IMR-90 (cell line): ENCODE measurements at regions not wholly inside any gene's neighbourhood (a gene's known extent, or its start where the extent isn't known, plus 50 kb on each side); places are given as distances from the start of the nearest gene placed in this dataset.

Experiments
- ATAC-seq: fragments of 200-7000 bp; cut with Tn5 transposase; 2 replicates; pipeline ENCODE4 v1.9.1; 2020; ENCODE audit warnings: low read depth, mild to moderate bottlenecking, moderate library complexity
- BruUV-seq: library from RNA; stranded (reverse); fragments of 400-500 nt; replicated peaks from 2 replicates; lab custom pipeline; 2021; lab: Mats Ljungman, UMichigan
- CTCF ChIA-PET: fragments of 300-600 bp; formaldehyde crosslinking; extraction: SDS; loops from one replicate; lab custom pipeline; 2021; ENCODE audit warnings: antibody characterized with exemption; lab: Yijun Ruan, JAX
- POLR2A ChIA-PET: fragments of 300-600 bp; sonication (Branson Sonifier 250); formaldehyde crosslinking; loops from one replicate; lab custom pipeline; 2022; ENCODE audit warnings: antibody characterized with exemption; ENCODE audit not compliant: unreplicated experiment; lab: Charles Lee
- DNase-seq: peaks from one replicate; pipeline ENCODE4 v3.0.0; 2013
- H2AFZ ChIP-seq: replicated peaks from 2 replicates; pipeline ENCODE3; 2013; ENCODE audit warnings: low read length, mild to moderate bottlenecking; ENCODE audit not compliant: poor library complexity
- H2AK5ac ChIP-seq: 2 replicates; pipeline ENCODE4 v1.6.1; 2013; ENCODE audit warnings: low read depth, low read length, inconsistent platforms
- H2AK9ac ChIP-seq: replicated peaks from 2 replicates; pipeline ENCODE3; 2013; ENCODE audit warnings: mild to moderate bottlenecking, low read depth, low read length, moderate library complexity; ENCODE audit not compliant: poor library complexity
- H2BK120ac ChIP-seq: 2 replicates; pipeline ENCODE4 v1.6.1; 2013; ENCODE audit warnings: low read depth, low read length, inconsistent platforms
- H2BK15ac ChIP-seq: 3 replicates; pipeline ENCODE4 v1.6.1; 2013; ENCODE audit warnings: low read depth, low read length, inconsistent platforms
- H2BK20ac ChIP-seq: 2 replicates; pipeline ENCODE4 v1.6.1; 2013; ENCODE audit warnings: low read depth, mild to moderate bottlenecking, inconsistent platforms, low read length, moderate library complexity
- H2BK5ac ChIP-seq: 2 replicates; pipeline ENCODE4 v1.6.1; 2013; ENCODE audit warnings: mild to moderate bottlenecking, low read depth, low read length, inconsistent platforms; ENCODE audit not compliant: poor library complexity, severe bottlenecking
- H3K14ac ChIP-seq: replicated peaks from 2 replicates; pipeline ENCODE4 v1.6.1; 2013; ENCODE audit warnings: low read depth, low read length, inconsistent platforms
- H3K18ac ChIP-seq: 2 replicates; pipeline ENCODE4 v1.6.1; 2013; ENCODE audit warnings: low read depth, low read length, control low read depth
- H3K23ac ChIP-seq: 2 replicates; pipeline ENCODE4 v1.6.1; 2013; ENCODE audit warnings: low read depth, low read length, inconsistent platforms
- H3K27ac ChIP-seq: 2 replicates; pipeline ENCODE4 v1.5.1; 2013; ENCODE audit warnings: mild to moderate bottlenecking, control low read depth, low read length; ENCODE audit not compliant: insufficient read depth
- H3K27me3 ChIP-seq: 2 replicates; pipeline ENCODE4 v1.6.1; 2013; ENCODE audit warnings: low read length; ENCODE audit not compliant: control insufficient read depth, insufficient read depth
- H3K36me3 ChIP-seq: 2 replicates; pipeline ENCODE4 v1.6.1; 2013; ENCODE audit warnings: low read length, mixed read lengths; ENCODE audit not compliant: control insufficient read depth, insufficient read depth
- H3K4ac ChIP-seq: 2 replicates; pipeline ENCODE4 v1.6.1; 2013; ENCODE audit warnings: low read depth, low read length, inconsistent platforms
- H3K4me1 ChIP-seq: 2 replicates; pipeline ENCODE4 v1.6.1; 2013; ENCODE audit warnings: low read length, mixed read lengths; ENCODE audit not compliant: control insufficient read depth, insufficient read depth
- H3K4me2 ChIP-seq: 2 replicates; pipeline ENCODE4 v1.6.1; 2013; ENCODE audit warnings: low read depth, mild to moderate bottlenecking, control low read depth, low read length, moderate library complexity
- H3K4me3 ChIP-seq: 2 replicates; pipeline ENCODE4 v1.5.1; 2013; ENCODE audit warnings: low read depth, mild to moderate bottlenecking, control low read depth, low read length, moderate library complexity; ENCODE audit not compliant: insufficient read depth
- H3K56ac ChIP-seq: 2 replicates; pipeline ENCODE4 v1.6.1; 2013; ENCODE audit warnings: low read length, inconsistent platforms; ENCODE audit not compliant: insufficient read depth; ENCODE audit errors: extremely low read depth
- H3K79me1 ChIP-seq, 2 experiments: 2 replicates each; pipeline ENCODE4 v1.6.1; 2013; ENCODE audit warnings: low read length in 2 of 2, inconsistent platforms in 1 of 2, low read depth in 1 of 2
- H3K9ac ChIP-seq: 2 replicates; pipeline ENCODE4 v1.6.1; 2013; ENCODE audit warnings: low read depth, low read length, control low read depth
- H3K9me1 ChIP-seq: 2 replicates; pipeline ENCODE4 v1.6.1; 2013; ENCODE audit warnings: low read length, inconsistent platforms; ENCODE audit not compliant: insufficient read depth
- H3K9me3 ChIP-seq: 2 replicates; pipeline ENCODE4 v1.6.1; 2013; ENCODE audit warnings: low read length; ENCODE audit not compliant: control insufficient read depth, insufficient read depth
- H4K20me1 ChIP-seq: 2 replicates; pipeline ENCODE4 v1.6.1; 2013; ENCODE audit warnings: low read length, inconsistent platforms; ENCODE audit not compliant: insufficient read depth
- H4K5ac ChIP-seq: 2 replicates; pipeline ENCODE4 v1.6.1; 2013; ENCODE audit warnings: mild to moderate bottlenecking, low read depth, low read length, control low read depth
- H4K8ac ChIP-seq, 2 experiments: 2 replicates each; pipeline ENCODE4 v1.6.1; 2013; ENCODE audit warnings: low read depth in 2 of 2, low read length in 2 of 2, control low read depth in 1 of 2, inconsistent platforms in 1 of 2
- H4K91ac ChIP-seq: 2 replicates; pipeline ENCODE4 v1.6.1; 2013; ENCODE audit warnings: low read depth, low read length, inconsistent platforms; ENCODE audit not compliant: insufficient read depth
- BHLHE40 ChIP-seq: fragments of 150-350 bp; IDR thresholded peaks from 2 replicates; pipeline ENCODE4 v1.6.1; 2016; ENCODE audit warnings: mild to moderate bottlenecking, low read depth, low read length
- CEBPB ChIP-seq: IDR thresholded peaks from 2 replicates; pipeline ENCODE4 v1.6.1; 2012; ENCODE audit warnings: low read depth, low read length, improper control_type of control experiment
- MAZ ChIP-seq: IDR thresholded peaks from 2 replicates; pipeline ENCODE4 v1.6.1; 2012; ENCODE audit warnings: low read depth, mild to moderate bottlenecking, low read length, improper control_type of control experiment, moderate library complexity, borderline replicate concordance
- MXI1 ChIP-seq: IDR thresholded peaks from 2 replicates; pipeline ENCODE4 v1.6.1; 2012; ENCODE audit warnings: low read depth, mild to moderate bottlenecking, low read length, moderate library complexity, borderline replicate concordance
- NFE2L2 ChIP-seq: fragments of 150-350 bp; IDR thresholded peaks from 2 replicates; pipeline ENCODE4 v1.6.1; 2016; ENCODE audit warnings: low read depth, mild to moderate bottlenecking, low read length
- RAD21 ChIP-seq: IDR thresholded peaks from 2 replicates; pipeline ENCODE4 v1.6.1; 2012; ENCODE audit warnings: low read length, improper control_type of control experiment
- WGBS, 2 experiments: methylation state at CpG; one replicate each; pipeline versions ENCODE4 v1.1.5 to v1.1.7; 2013; ENCODE audit warnings: missing lambda C conversion rate in 2 of 2; ENCODE audit not compliant: insufficient read length in 1 of 2; ENCODE audit errors: extremely low coverage in 2 of 2; 5-methylcytosine and 5-hydroxymethylcytosine counted together
- dilution Hi-C: fragments of 300-500 bp; cut with HindIII; formaldehyde crosslinking; loops from one replicate; pipeline ENCODE4 v1.14.3; 2018; ENCODE audit warnings: low sequenced_read_pairs; ENCODE audit not compliant: unreplicated experiment
- in situ Hi-C: fragments of 300-500 bp; cut with MboI; formaldehyde crosslinking; loops from 3 replicates; pipeline ENCODE4 v1.14.3; 2019; ENCODE audit warnings: low sequenced_read_pairs, inconsistent platforms, mixed read lengths
- intact Hi-C: fragments of 100-400 bp; cut with micrococcal nuclease; formaldehyde crosslinking; loops from 2 replicates; pipeline ENCODE4 v1.10.0; 2022
- TF ChIP-seq, protein P1 (sequence below): fragments of 150-350 bp; IDR thresholded peaks from 2 replicates; pipeline ENCODE4 v1.6.1; 2017; ENCODE audit warnings: mild to moderate bottlenecking, antibody characterized with exemption, low read length, low read depth
- TF ChIP-seq, protein P2 (sequence below): fragments of 150-350 bp; IDR thresholded peaks from 2 replicates; pipeline ENCODE4 v1.6.1; 2016; ENCODE audit warnings: low read depth, mild to moderate bottlenecking, low read length, moderate library complexity, borderline replicate concordance

DNA sequence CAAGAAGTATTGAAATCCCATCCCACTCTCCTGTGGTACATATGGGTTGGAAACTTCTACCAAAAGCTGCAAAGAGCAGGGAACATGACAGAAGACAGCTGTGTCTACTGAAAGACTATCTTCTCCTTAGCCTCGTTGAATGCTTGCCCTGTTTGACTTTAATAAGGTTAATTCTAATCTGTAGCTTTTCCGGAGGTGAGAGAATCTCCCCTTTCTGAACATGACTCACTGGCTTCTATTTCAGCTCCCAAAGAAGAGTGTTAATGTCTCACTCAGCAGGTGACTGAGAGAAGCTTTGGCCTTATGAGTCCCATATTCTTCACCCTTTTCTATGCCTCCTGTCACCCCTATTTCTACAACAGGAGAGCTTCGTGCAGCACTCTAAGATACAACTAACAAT, 88.3 kb downstream of the HHIPL2 start:
- H3K9me3 ChIP-seq = peaks cover 3% of the 10 kb centered on the region; the same call in 1 of the 2 replicates
- no peak overlapping the region for H2BK15ac ChIP-seq
- H3K27me3 ChIP-seq = no peaks in the 10 kb centered on the region
- TF ChIP-seq MXI1 (no peak), NFE2L2 (no peak), RAD21 (no peak), BHLHE40 (no peak), CEBPB (no peak), MAZ (no peak)
- TF ChIP-seq, protein P1, sequence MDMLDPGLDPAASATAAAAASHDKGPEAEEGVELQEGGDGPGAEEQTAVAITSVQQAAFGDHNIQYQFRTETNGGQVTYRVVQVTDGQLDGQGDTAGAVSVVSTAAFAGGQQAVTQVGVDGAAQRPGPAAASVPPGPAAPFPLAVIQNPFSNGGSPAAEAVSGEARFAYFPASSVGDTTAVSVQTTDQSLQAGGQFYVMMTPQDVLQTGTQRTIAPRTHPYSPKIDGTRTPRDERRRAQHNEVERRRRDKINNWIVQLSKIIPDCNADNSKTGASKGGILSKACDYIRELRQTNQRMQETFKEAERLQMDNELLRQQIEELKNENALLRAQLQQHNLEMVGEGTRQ = no peak
- TF ChIP-seq, protein P2, sequence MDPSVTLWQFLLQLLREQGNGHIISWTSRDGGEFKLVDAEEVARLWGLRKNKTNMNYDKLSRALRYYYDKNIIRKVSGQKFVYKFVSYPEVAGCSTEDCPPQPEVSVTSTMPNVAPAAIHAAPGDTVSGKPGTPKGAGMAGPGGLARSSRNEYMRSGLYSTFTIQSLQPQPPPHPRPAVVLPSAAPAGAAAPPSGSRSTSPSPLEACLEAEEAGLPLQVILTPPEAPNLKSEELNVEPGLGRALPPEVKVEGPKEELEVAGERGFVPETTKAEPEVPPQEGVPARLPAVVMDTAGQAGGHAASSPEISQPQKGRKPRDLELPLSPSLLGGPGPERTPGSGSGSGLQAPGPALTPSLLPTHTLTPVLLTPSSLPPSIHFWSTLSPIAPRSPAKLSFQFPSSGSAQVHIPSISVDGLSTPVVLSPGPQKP = no peak
- no peak overlapping the region for H3K9ac ChIP-seq
- H3K27ac ChIP-seq = no peak overlapping the region
- no peaks in the 10 kb centered on the region for H4K20me1 ChIP-seq
- WGBS, 2 experiments = no CpG with 5 or more reads among the region's 3 CpGs
- ChIA-PET POLR2A (no interaction called here), CTCF (no interaction called here)
- peaks cover 1% of the 10 kb centered on the region for H3K9me1 ChIP-seq
- no peak overlapping the region for H2BK120ac ChIP-seq
- DNase-seq (no peak), ATAC-seq (no peak)
- no peak overlapping the region for H2BK20ac ChIP-seq
- H3K4me2 ChIP-seq = no peak overlapping the region
- no peak overlapping the region for H3K23ac ChIP-seq
- H2AK5ac ChIP-seq = no peak overlapping the region
- H3K14ac ChIP-seq = no peak overlapping the region
- H3K36me3 ChIP-seq = no peaks in the 10 kb centered on the region
- intact Hi-C loops (loop anchor here (5.0 to 10.0 kb wide), 6 partner anchors 415 to 1585 kb away; partner anchors contain the start of gene HLX), dilution Hi-C loops (no loop called here), in situ Hi-C loops (loop anchor here (5.0 to 25.0 kb wide), 7 partner anchors 465 to 1587 kb away; partner anchors contain the start of gene DUSP10)
- no peak overlapping the region for H4K8ac ChIP-seq
- no TSS peak for BruUV-seq
- H3K56ac ChIP-seq = no peak overlapping the region
- H3K4me3 ChIP-seq = no peak overlapping the region
- H3K18ac ChIP-seq = no peak overlapping the region
- H2BK5ac ChIP-seq = no peak overlapping the region
- H3K4ac ChIP-seq = no peak overlapping the region
- no peak overlapping the region for H2AK9ac ChIP-seq
- H3K4me1 ChIP-seq = peaks cover 2% of the 10 kb centered on the region
- H4K91ac ChIP-seq = no peak overlapping the region
- H4K5ac ChIP-seq = no peak overlapping the region
- H2AFZ ChIP-seq = no peak overlapping the region
- H3K79me1 ChIP-seq = 0 out of 4 replicates have a peak, but pooled peaks cover 0 to under 1% of the 10 kb centered on the region in 2 experiments
